GM19023 (cell line): ENCODE measurements at regions not wholly inside any gene's neighbourhood (a gene's known extent, or its start where the extent isn't known, plus 50 kb on each side); places are given as distances from the start of the nearest gene placed in this dataset.
"Not testable (repeated sequence)": the region's sequence is repeated elsewhere in the genome, so short reads cannot be mapped to it uniquely, and the experiment has no call there.

Experiments used
- ATAC-seq: cut with Tn5 transposase; IDR thresholded peaks from one replicate; pipeline ENCODE4 v1.9.1; 2021; ENCODE audit warnings: mild to moderate bottlenecking, moderate library complexity; ENCODE audit not compliant: unreplicated experiment

DNA sequence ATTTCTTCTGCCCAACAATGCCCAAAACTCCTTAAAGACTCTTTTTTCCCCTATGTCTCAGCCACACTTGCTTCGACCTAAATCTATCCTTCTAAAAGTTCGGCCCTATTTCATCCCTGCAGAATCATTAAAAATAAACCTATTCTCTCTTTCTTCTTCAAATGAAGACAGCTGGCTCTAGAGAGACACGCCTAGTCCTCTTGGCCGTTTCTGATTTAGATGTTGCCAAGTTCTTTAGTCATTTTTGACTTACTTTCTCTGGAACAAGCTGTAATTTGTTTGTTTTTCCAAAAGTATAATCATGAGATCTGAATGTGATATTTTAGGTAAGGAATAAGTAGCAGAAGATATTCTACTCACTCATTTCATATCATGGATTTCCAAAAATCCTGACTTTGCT is 211.6 kb downstream of the CENPC start:
- ATAC-seq: no peak

DNA sequence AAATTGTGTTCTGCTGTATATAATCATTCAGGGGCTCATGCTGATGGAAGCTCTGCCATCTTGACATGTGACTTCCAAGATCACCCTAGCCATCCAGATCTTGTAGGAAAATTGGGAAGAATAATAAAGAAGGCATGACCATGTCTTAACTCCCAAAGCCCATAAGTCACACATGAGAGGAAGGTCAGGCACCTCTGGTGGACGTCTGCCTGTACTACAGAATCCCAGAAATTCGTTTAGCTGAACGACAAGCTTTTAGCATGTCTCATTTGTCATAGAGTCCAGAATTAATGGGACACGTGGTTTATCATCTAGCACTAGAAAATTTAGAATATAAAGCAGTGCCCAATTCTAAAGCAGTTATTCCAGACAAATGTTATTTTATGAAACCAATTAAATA is 212.7 kb downstream of the CENPC start:
- no peak for ATAC-seq

- no peak for ATAC-seq
These were observed 216.9 kb downstream of the CENPC start for GRCh38 chr4:67328393-67328792.

- no peak for ATAC-seq
These were observed 217.4 kb downstream of the CENPC start for GRCh38 chr4:67328018-67328278.

GRCh38 chr4:67327245-67328017 is 217.9 kb downstream of the CENPC start:
- peak; percentile 99 for ATAC-seq

DNA sequence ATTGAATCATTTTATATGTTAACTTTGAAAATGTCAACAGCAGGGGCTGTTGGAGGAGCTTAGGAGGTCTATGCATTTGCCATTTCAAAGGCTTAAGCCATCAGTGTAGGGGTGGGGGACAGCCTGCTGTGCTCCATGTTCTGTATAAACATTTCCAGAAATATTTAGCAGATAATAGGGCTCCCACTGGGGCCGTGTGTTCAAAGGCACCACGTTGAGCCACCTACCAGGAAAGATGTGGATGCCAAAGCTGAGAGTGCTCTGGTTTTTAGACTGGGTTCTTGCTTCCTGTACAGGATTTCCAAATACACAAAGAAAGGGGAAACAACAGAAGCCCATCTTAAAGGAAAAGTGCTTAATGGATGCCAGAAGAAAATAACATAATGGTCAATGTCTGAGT is 219.5 kb downstream of the CENPC start:
- ATAC-seq: no peak

GRCh38 chr4:67320645-67321044 is 224.7 kb downstream of the CENPC start:
- no peak for ATAC-seq

GRCh38 chr4:67319607-67320006 is 225.7 kb downstream of the CENPC start:
- ATAC-seq: not testable (repeated sequence)

- not testable (repeated sequence) for ATAC-seq
These were observed 244.7 kb downstream of the CENPC start for GRCh38 chr4:67300497-67301185.

GRCh38 chr4:67292636-67293035 is 252.7 kb downstream of the CENPC start:
- ATAC-seq: no peak

- no peak for ATAC-seq
These were observed 253.3 kb downstream of the CENPC start for GRCh38 chr4:67292045-67292444.

GRCh38 chr4:67291644-67292043 is 253.7 kb downstream of the CENPC start:
- no peak for ATAC-seq

GRCh38 chr4:67288964-67289363 is 256.3 kb downstream of the CENPC start:
- no peak for ATAC-seq

DNA sequence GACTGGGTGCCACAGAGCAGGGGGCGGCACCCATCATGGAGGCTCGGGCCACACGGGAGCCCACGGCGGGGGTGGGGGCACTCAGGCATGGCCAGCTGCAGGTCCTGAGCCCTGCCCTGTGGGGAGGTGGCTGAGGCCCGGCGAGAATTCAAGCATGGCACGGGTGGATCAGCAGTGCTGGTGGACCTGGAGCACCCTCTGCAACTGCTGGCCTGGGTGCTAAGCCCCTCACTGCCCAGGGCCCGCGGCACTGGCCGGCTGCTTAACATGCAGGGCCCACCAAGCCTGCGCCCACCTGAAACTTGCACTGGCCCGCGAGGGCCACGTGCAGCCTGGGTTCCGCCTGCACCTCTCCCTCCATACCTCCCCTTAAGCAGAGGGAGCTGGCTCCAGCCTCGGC is 258.6 kb downstream of the CENPC start:
- no peak for ATAC-seq

- ATAC-seq: no peak
These were observed 262.6 kb downstream of the CENPC start for GRCh38 chr4:67282749-67283148.

GRCh38 chr4:67275179-67275750 is 270.0 kb downstream of the CENPC start:
- no peak for ATAC-seq

- not testable (repeated sequence) for ATAC-seq
These were observed 270.6 kb downstream of the CENPC start for GRCh38 chr4:67274671-67275070.

GRCh38 chr4:67273666-67274065 is 271.6 kb downstream of the CENPC start:
- ATAC-seq: no peak

GRCh38 chr4:67261971-67262370 is 283.3 kb downstream of the CENPC start:
- ATAC-seq: no peak

DNA sequence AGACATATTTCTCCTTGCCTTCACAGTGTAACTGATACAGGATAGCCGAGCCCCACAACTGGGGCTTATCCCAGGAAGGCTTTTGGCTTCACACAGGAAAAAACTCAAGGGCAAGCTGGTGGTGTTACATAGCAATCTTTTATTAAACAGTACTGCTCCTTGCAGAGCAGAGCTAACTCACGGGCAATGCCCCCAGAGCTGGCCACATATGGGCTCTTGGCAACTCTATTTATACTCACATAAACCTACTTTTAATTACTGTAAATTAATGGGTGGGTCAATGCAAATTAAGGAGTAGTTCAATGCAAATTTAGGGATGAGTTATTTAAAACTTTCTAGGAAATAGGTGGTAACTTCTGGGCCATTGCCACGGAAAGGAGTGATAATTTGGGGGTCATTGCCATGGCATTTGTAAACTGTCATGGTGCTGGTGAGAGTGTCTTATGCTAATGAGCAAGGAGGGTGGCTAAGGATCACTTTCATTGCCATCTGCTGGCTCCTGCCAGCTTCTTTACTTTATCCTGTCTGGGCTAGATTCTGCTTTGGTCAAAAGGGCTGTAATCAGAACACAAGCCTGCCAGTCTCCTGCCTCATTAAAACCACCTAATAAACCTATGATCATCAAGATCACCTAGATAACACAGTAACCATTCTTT is 288.8 kb downstream of the CENPC start:
- ATAC-seq: no peak

DNA sequence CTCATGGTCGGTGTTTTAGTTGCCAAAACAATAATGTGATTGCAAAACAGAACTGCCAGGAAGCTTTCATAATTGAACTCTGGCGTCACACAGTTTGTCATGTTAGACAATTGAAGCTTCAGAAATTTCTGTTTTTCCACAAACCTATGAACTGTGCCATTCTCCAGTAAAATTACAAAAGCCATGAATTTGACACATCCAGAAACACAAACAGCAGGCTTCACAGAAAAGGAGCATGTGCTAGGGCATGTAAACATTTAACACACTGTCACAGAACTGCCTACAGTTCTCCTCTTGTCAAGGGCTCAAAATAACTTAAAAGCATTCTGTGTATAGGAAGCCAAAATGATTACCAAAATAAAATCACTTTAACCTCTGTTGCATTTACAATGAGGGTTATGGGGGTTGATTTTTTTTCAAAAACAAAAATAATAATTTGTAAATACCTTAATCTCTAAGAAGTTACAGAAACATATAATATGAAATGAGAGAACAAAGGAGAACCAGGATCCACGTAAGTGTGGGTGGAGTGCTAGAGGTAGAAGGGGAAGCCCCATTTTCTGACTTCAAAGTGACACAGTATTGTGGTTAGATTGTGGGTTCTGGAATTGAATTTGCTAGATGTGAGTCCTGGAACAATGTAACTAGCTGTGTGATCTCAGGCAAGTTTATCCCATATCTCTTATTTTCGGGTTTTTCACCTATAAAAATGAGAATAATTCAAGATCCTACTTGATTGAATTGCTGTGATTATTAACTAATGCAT is 295.0 kb downstream of the CENPC start:
- no peak for ATAC-seq
